ENCODE measurements at regions not wholly inside any gene's neighbourhood (a gene's known extent, or its start where the extent isn't known, plus 50 kb on each side); places are given as distances from the start of the nearest gene placed in this dataset.

DNA sequence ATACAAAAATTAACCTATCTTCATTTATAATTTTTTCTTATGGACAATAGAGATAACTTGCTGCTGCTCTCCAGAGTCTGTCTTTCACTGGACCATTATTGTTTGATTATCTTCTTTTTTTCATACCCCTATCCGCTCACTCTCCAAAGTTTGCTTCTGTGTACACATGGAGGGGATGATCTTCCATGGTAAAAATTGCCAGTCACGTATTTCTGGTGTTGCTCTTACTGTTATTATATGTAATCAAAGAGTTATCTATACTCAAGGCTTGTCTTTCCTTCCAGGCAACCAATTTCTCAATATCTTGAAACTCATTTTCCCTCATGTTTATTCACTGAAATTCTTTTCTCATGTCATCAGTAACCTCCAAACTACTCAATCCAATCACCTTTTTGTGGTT lies 817.8 kb upstream of the NECTIN3 start (continued):
- TF ChIP-seq, protein P1, sequence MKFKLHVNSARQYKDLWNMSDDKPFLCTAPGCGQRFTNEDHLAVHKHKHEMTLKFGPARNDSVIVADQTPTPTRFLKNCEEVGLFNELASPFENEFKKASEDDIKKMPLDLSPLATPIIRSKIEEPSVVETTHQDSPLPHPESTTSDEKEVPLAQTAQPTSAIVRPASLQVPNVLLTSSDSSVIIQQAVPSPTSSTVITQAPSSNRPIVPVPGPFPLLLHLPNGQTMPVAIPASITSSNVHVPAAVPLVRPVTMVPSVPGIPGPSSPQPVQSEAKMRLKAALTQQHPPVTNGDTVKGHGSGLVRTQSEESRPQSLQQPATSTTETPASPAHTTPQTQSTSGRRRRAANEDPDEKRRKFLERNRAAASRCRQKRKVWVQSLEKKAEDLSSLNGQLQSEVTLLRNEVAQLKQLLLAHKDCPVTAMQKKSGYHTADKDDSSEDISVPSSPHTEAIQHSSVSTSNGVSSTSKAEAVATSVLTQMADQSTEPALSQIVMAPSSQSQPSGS (IDR thresholded peaks at IDR 0.05; ENCODE audit: low read length), result no peak

DNA sequence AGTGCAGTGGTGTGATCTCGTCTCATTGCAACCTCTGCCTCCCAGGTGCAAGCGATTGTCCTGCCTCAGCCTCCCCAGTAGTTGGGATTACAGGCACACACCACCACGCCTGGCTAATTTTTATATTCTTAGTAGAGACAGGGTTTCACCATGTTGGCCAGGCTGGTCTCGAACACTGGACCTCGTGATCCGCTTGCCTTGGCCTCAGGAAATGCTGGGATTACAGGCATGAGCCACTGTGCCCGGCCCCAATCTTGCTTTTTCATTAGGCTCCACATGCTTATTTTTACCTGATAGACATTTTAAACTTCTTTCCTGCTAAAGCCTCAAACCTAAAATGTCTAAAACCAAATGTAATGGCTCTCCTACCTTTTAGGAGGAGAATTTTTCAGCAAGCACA lies 817.0 kb upstream of the NECTIN3 start:
- Histone ChIP-seq H3K27ac (ENCODE audit: control insufficient read depth, insufficient read depth) (no peak overlapping the region), H4K20me1 (ENCODE audit: control insufficient read depth, insufficient read depth) (no peaks in the 10 kb centered on the region), H2AFZ (ENCODE audit: control insufficient read depth, low read depth, low read length) (no peak overlapping the region), H3K36me3 (ENCODE audit: control insufficient read depth in 2 of 2, insufficient read depth in 2 of 2, low read length in 1 of 2) (no peaks in the 10 kb centered on the region), H3K9me3 (replicated peaks; ENCODE audit: control insufficient read depth, insufficient read depth, low read length) (no peaks in the 10 kb centered on the region), H3K79me2 (ENCODE audit: control insufficient read depth, insufficient read depth, low read length) (no peaks in the 10 kb centered on the region), H3K27me3 (replicated peaks in 1 of 2; ENCODE audit: control insufficient read depth in 2 of 2, insufficient read depth in 2 of 2, low read length in 1 of 2) (no peaks in the 10 kb centered on the region), H3K4me3 (no peak overlapping the region), H3K4me1 (ENCODE audit: control insufficient read depth, insufficient read depth, low read length) (no peaks in the 10 kb centered on the region), H3K4me2 (ENCODE audit: control insufficient read depth, insufficient read depth) (no peak overlapping the region), H3K9ac (ENCODE audit: control insufficient read depth, insufficient read depth, low read length) (no peak overlapping the region)
- CTCF ChIA-PET, result no interaction called here
- POLR2A ChIA-PET, result no interaction called here
- SMC1A ChIA-PET (ENCODE audit: uncharacterized antibody, unreplicated experiment), result no interaction called here
- ATAC-seq (no peak), FAIRE-seq (no peak), DNase-seq (ENCODE audit: low read depth, low spot score) (no peak)
- WGBS (ENCODE audit: insufficient coverage, insufficient replicate concordance, low lambda C conversion rate, missing lambda C conversion rate), result 4% methylated on average over 7 of the region's 7 CpGs
- in situ Hi-C loops (cut with MboI) (no loop called here), intact Hi-C loops (cut with micrococcal nuclease; ENCODE audit: unreplicated experiment) (no loop called here)
- RAD21 ChIA-PET (ENCODE audit: unreplicated experiment), result no interaction called here
- BruUV-seq (replicated peaks), result no TSS peak
- TF ChIP-seq RAD51 (IDR thresholded peaks at IDR 0.05) (no peak), CREB1 (IDR thresholded peaks at IDR 0.05; ENCODE audit: low read depth) (no peak), RBBP5 (conservative IDR thresholded peaks at IDR 0.05) (no peak), SREBF2 (IDR thresholded peaks at IDR 0.05; ENCODE audit: low read length) (no peak), GATAD2B (conservative IDR thresholded peaks at IDR 0.05; ENCODE audit: low read depth) (no peak), RFX5 (IDR thresholded peaks at IDR 0.05; ENCODE audit: low read depth, low read length) (no peak), DPF2 (IDR thresholded peaks at IDR 0.05) (no peak), TCF12 (IDR thresholded peaks at IDR 0.05; ENCODE audit: low read depth, low read length) (no peak), HCFC1 (IDR thresholded peaks at IDR 0.05; ENCODE audit: low read length) (no peak), HDAC6 (IDR thresholded peaks at IDR 0.05; ENCODE audit: unreplicated experiment) (no peak)
- TF ChIP-seq, protein P2, sequence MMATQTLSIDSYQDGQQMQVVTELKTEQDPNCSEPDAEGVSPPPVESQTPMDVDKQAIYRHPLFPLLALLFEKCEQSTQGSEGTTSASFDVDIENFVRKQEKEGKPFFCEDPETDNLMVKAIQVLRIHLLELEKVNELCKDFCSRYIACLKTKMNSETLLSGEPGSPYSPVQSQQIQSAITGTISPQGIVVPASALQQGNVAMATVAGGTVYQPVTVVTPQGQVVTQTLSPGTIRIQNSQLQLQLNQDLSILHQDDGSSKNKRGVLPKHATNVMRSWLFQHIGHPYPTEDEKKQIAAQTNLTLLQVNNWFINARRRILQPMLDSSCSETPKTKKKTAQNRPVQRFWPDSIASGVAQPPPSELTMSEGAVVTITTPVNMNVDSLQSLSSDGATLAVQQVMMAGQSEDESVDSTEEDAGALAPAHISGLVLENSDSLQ (IDR thresholded peaks at IDR 0.05), result no peak
- TF ChIP-seq, protein P3, sequence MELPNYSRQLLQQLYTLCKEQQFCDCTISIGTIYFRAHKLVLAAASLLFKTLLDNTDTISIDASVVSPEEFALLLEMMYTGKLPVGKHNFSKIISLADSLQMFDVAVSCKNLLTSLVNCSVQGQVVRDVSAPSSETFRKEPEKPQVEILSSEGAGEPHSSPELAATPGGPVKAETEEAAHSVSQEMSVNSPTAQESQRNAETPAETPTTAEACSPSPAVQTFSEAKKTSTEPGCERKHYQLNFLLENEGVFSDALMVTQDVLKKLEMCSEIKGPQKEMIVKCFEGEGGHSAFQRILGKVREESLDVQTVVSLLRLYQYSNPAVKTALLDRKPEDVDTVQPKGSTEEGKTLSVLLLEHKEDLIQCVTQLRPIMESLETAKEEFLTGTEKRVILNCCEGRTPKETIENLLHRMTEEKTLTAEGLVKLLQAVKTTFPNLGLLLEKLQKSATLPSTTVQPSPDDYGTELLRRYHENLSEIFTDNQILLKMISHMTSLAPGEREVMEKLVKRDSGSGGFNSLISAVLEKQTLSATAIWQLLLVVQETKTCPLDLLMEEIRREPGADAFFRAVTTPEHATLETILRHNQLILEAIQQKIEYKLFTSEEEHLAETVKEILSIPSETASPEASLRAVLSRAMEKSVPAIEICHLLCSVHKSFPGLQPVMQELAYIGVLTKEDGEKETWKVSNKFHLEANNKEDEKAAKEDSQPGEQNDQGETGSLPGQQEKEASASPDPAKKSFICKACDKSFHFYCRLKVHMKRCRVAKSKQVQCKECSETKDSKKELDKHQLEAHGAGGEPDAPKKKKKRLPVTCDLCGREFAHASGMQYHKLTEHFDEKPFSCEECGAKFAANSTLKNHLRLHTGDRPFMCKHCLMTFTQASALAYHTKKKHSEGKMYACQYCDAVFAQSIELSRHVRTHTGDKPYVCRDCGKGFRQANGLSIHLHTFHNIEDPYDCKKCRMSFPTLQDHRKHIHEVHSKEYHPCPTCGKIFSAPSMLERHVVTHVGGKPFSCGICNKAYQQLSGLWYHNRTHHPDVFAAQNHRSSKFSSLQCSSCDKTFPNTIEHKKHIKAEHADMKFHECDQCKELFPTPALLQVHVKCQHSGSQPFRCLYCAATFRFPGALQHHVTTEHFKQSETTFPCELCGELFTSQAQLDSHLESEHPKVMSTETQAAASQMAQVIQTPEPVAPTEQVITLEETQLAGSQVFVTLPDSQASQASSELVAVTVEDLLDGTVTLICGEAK (IDR thresholded peaks at IDR 0.05; ENCODE audit: borderline replicate concordance), result no peak
- TF ChIP-seq, protein P4, sequence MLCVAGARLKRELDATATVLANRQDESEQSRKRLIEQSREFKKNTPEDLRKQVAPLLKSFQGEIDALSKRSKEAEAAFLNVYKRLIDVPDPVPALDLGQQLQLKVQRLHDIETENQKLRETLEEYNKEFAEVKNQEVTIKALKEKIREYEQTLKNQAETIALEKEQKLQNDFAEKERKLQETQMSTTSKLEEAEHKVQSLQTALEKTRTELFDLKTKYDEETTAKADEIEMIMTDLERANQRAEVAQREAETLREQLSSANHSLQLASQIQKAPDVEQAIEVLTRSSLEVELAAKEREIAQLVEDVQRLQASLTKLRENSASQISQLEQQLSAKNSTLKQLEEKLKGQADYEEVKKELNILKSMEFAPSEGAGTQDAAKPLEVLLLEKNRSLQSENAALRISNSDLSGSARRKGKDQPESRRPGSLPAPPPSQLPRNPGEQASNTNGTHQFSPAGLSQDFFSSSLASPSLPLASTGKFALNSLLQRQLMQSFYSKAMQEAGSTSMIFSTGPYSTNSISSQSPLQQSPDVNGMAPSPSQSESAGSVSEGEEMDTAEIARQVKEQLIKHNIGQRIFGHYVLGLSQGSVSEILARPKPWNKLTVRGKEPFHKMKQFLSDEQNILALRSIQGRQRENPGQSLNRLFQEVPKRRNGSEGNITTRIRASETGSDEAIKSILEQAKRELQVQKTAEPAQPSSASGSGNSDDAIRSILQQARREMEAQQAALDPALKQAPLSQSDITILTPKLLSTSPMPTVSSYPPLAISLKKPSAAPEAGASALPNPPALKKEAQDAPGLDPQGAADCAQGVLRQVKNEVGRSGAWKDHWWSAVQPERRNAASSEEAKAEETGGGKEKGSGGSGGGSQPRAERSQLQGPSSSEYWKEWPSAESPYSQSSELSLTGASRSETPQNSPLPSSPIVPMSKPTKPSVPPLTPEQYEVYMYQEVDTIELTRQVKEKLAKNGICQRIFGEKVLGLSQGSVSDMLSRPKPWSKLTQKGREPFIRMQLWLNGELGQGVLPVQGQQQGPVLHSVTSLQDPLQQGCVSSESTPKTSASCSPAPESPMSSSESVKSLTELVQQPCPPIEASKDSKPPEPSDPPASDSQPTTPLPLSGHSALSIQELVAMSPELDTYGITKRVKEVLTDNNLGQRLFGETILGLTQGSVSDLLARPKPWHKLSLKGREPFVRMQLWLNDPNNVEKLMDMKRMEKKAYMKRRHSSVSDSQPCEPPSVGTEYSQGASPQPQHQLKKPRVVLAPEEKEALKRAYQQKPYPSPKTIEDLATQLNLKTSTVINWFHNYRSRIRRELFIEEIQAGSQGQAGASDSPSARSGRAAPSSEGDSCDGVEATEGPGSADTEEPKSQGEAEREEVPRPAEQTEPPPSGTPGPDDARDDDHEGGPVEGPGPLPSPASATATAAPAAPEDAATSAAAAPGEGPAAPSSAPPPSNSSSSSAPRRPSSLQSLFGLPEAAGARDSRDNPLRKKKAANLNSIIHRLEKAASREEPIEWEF (IDR thresholded peaks at IDR 0.05; ENCODE audit: insufficient replicate concordance, low read depth, low read length), result no peak

Data from GM12878 (cell line).